ENCODE measurements at regions not wholly inside any gene's neighbourhood (a gene's known extent, or its start where the extent isn't known, plus 50 kb on each side); places are given as distances from the start of the nearest gene placed in this dataset.

DNA sequence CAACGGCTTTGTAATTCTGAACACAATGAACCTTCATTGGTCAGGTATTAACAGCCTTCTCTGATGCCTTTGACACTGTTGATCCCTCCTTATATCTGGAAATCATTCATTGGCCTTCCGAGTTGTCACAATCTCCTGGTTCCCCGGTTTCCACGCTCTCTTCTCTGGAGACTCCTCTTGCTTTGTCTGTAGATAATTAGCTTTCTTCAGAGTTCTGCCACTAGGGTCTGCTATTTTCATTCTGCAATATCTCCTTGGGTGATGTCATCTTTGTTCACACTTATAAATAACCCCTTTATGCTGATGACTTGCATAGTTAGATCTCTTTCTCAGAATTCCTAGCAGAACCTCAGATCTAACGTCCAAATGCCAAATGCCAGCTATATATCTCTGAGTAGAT is 583.8 kb upstream of the ZNF717 start:
- TF ChIP-seq POLR2A (IDR thresholded peaks at IDR 0.05; ENCODE audit: low read depth, low read length) (no peak), PAX5 (IDR thresholded peaks at IDR 0.05; ENCODE audit: insufficient read depth, low read length, severe bottlenecking) (no peak), TAF1 (IDR thresholded peaks at IDR 0.05; ENCODE audit: low read depth, low read length) (no peak), POLR2AphosphoS5 (IDR thresholded peaks at IDR 0.05; ENCODE audit: low read depth, low read length) (no peak), POU2F2 (IDR thresholded peaks at IDR 0.05; ENCODE audit: low read depth, low read length) (no peak)
